ENCODE measurements at regions not wholly inside any gene's neighbourhood (a gene's known extent, or its start where the extent isn't known, plus 50 kb on each side); places are given as distances from the start of the nearest gene placed in this dataset.
"Not testable (repeated sequence)": the region's sequence is repeated elsewhere in the genome, so short reads cannot be mapped to it uniquely, and the experiment has no call there.

DNA sequence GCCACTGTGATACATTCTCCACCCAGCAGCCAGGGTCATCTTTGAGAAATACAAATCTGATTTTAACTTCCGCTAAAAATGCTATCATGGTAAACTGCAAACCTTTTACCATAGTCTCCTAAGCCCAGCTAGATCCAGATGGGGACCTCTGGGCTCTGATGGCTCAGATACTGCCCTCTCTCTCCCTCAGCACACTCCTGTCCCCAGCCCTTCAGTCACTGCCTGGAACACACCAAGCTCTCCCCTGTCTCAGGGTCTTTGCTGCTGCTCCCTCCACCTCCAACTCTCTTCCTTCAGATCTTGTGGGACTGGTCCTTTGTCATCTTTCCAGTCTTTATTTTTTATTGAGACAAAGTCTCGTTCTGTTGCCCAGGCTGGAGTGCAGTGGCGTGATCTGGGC, 65.1 kb downstream of the SPRY4 start:
- no peak for DNase-seq

DNA sequence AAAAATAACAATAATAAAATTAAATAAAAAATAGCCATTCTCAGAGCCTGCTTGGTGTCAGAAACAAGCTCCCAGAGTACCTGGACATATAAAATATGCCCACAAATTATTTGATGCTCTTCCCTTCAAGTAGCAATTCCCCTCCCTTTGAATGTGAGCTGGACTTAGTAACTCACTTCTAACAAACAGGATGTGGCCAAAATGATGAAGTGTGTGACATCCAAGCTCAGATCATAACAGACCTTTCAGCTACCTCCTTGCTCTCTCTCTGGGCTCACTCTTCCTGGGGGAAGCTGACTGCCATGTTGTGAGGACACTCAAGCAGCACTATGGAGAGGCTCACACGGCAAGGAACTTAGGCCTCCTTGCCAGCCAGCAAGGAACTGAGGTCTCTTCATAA, 69.0 kb downstream of the SPRY4 start:
- DNase-seq = no peak

DNA sequence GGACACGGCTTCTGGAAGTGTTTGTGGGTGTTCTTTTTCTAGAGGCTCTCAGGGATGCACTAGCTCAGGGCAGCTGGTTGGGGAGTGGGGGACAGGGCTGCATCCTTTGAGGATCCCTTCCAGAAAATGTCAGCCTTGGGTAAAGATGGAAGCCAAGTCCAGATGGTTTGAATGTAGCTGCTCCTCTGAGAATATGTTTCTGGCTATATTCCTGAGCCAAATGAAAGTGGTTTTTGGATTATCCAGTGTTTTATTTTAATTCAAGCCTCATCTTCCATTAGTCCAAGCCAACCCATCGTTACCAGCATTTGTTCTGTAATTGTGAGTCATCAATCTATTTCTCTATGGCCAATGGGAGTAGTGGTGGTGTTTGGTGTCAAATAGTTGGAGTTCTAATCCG, 70.4 kb downstream of the SPRY4 start:
- DNase-seq = no peak

DNA sequence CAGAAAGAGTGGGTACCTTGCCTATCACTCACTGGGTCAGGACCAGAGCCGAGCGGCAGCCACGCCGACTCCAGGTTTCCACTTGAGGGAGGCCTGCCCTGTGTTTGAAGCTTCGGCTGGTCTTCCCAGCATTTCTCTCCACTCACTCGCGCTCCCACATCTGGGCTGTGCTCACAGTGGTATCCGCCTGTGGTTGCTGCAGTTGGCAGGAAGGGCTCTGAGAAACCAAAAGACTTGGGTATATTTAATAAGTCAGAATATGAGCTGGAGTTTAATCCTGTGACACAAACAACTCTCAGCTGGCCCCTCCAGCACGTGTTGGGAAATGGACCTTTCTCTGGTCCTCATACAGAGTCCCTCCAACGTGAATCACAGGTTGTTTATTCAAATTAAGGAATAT, 70.9 kb downstream of the SPRY4 start:
- no peak for DNase-seq

DNA sequence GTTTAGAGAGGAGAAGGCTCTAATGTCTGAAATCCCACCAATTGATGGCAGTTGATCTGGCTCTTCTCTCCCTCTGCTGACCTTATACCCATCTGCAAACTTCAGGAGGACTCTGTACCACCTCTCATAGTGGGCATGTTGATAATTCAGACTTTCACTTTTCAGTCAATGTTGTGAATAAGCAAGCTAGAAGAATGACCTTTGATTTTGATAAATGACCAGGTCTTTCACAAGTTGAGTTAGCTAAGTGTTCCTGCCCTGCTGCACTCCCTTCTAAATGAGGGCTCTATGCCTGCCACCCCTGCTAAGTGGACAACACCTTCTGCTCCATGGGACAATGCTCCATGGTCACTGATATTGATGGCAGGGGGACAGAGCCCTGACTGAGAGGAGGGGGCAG, 74.7 kb downstream of the SPRY4 start:
- no peak for DNase-seq

DNA sequence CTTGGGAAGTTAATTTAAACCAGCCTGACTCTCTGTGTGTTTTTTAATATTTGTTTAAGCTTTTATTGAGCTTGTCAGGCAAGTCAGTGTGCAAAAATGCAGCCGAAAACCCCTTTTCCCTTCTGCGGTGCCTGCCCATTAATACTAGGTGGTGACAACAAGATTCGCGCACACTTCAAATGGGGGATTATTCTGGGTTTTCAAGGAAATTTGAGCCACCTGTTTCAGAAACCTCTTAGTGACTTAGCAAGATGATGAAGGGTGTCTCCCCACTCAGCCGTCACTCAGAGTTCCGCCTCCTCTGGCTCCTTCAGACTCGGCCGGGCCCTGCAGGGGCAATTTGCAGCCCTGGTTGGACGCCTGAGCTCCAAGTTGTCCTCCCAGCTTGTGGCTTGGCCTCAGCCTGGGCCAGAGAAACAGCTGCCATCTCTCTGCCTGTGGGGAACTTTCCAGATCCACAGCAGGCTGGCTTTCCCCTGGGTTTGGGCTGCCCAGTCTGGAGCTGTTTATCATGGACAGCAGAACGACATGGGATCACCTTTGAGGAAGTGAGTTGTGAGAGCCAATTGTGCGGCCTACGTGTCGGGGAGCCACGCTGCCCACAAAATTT, 75.9 kb downstream of the SPRY4 start:
- no peak for DNase-seq

DNA sequence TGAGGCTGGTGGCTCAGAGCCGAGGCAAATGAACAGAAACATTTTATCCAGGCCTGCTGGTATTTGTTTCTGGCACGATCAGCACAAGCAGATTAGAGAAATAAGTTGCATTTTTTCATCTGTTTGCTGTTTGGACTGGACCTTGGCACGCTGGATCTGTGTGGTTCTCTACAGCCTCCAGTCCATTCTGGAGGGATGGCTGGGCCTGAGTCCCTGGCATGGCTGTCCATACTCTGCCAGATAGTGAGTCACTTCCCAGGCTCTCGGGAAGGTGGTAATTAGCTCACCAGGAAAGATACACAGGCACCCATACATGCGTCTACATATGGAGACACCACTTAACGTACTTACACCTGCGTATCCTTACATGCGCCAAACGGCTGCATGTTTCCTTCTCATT, 78.6 kb downstream of the SPRY4 start:
- DNase-seq = no peak

DNA sequence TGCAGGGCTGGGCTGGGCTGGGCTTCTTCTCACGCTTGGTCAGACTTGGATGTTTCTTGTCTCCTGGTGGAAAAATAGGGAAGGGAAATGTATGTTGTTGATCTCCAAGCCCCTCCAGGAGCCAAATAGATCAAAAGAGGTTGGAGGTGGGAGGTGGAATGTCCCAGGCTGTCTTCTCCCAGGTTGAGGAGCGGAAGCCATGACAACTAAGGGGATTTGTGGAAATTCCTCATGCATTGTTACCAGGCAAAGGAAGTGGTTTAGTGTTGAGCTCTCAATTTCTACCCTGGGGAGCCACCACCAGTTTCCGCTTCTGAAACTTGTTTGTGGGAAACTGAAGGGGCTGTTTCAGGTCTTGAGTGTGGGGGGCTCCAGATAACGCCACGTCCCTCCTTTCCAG, 79.0 kb downstream of the SPRY4 start:
- DNase-seq = no peak

DNA sequence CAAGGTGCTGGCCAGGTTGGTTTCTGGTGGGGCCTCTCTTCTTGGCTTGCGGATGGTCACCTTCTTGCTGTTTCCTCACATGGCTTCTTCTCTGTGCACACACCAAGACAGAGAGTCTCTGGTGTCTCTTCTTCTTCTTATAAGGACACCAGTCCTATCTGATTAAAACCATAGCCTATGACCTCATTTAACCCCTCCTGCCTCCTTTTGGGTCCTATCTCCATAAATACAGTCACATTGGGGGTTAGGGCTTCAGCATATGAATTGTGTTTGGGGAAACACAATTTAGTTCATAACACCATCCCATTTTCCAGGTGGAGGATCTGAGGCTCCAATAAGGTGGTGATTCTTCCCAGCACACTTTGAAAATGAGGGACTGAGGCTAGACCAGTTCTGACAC, 80.4 kb downstream of the SPRY4 start:
- no peak for DNase-seq

DNA sequence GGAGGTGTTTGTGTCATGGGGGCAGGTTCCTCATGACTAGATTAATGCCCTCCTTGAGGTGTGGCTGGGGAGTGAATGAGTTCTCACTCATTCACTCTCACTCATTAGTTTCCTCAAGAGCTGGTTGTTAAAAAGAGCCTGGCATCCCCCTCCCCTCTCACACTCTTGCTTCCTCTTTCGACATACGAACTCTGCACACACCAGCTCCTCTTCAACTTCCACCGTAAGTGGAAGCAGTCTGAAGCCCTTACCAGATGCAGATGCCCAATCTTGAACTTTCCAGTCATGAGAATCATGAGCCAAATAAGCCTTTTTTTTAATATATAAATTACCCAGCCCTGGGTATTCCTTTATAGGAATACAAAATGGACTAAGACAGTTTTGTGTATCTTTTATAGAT, 82.5 kb downstream of the SPRY4 start:
- no peak for DNase-seq

DNA sequence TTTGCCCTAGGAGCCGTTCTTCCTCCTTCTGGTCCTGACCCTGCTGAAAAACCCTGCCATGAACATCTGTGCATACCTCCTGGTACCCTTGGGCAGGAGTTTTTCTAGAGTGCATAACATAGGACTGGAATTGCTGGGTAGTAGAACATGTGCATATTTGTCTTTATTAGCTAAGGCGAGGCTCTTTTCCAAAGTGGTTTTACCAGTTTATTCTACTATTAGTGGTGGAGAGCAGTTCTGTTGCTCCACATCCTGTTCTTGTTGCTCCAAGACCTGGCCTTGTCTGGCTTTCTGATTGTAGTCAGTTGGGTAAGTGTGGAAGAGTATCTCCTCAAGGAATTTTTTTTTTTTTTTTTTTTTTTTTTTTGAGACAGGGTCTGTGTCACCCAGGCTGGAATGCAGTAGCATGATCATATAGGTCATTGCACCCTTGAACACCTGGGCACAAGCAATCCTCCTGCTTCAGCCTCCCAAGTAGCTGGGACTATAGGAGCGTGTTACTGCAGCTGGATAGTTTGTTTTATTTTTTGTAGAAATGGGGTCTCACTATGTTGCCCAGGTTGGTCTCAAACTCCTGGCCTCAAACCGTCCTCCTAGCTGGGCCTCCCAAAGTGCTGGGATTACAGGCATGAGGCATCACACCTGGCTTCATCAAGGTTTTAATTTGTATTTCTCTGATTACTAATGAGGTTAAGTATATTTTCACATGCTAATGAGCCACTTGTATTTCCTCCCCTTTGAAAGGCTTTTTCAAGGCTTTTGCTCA, 85.2 kb downstream of the SPRY4 start:
- DNase-seq = peak; percentile 23

DNA sequence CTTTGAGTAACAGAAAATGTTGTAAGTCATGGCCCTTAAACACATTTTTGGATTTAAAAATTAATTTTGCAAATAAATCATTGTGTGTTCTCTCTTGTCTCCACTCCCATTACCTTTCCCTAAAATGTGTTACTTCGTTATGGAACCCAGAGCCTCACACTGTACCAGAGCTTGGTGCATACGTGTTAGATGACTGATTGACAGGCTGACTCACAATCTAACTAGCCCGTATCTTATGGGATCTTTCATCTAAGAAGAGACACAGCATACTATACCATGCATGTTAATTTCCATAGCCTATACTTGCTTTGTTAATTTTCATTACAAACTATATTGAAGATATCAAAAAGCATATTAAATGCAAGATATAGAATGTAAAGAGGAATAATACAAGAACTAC, 87.1 kb downstream of the SPRY4 start:
- DNase-seq = no peak

DNA sequence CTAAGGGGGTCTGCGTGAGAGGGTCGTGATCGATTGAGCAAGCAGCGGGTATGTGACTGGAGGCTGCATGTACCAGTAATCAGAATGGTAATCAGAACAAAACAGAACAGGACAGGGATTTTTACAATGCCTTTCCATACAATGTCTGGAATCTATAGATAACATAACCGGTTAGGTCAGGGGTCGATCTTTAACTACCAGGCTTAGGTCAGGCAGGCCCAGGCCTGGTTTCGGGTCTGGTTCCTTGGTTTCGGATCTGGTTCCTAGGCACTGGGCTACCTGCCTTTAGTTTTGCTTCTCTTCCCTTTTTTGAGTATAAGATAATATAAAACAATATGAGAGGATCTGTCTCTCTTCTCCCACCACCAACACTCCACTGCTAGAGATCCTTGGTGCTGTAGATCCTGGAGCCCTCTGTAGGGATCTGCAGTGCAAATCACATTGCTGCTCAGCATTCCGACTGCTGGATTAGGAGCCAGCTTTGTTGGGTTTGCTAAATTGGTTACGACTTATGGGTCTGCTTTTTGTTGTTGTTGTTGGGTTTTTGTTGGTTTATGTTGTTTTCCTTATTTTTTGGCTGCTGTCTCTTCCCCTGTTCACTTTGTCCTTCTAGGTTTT, 88.0 kb downstream of the SPRY4 start:
- not testable (repeated sequence) for DNase-seq

DNA sequence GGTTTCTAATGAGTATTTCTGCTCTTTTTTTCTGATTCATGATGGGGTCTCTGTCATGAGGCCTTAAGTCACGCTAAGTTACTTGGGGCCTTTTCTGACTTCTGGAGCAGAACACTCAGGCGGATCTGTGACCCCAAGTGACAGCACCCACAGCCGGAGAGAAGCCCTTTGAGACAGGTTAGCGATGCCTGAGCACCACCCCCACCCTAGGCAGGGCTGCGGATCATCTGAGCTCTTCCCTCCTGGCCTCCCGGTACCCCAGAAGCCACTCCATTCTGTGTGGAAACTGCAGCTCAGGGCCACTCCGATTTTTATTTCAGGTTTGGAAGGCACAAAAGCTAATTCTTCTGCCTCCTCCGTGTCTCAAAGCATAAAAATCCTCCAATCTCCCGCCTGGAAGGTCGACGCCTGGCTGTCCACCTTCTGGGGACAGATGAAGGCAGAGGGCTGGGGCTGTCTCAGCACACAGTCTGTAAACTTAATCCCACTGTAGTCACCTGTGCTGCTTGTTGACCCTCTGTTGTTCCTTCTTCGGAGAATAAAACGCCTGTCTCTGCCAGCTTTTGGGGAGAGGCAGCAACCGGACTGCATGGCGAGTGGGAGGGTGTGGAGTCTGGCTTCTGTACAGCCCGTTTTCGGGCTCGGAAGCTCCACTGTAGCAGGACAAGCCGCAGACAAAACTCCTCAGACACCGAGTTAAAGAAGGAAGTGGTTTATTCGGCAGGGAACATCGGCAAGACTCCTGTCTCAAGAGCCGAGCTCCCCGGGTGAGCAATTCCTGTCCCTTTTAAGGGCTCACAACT, 88.8 kb downstream of the SPRY4 start:
- DNase-seq = no peak

DNA sequence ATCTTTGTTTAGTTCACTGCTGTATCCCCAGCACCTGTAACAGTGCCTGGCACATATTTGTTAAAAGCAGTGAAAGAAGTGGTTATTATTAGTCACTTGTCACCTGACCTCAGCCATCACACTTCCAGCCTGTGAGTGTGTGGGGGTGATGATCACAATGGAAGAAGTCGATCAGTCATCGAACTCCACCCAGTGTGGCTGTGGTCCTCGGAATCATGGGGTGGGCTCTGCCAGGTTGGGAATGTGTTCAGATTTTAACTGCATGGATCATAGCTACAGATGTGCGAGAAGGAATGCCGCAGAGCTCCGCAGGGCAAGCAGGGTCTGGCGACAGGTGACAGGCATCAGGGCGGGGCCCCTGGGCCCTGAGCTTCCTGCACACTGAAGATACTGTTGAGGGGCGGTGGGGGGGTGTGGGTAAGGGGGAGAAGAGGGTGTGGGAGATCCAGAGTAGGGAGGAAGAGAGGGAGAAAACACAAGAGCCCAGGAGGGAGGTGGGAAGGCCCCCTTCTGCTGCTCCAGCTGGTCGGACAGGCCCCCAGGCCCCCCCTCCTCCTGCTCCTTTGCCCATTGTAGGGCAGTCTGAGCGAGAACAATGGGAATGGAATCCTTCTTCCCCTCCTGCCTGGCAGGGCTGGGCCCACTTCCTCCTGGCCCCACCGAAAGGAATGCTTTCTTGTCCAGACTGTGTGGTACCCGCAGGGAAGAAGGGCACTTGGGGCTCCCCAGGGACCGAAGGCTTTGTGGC, 89.6 kb downstream of the SPRY4 start:
- DNase-seq = no peak

DNA sequence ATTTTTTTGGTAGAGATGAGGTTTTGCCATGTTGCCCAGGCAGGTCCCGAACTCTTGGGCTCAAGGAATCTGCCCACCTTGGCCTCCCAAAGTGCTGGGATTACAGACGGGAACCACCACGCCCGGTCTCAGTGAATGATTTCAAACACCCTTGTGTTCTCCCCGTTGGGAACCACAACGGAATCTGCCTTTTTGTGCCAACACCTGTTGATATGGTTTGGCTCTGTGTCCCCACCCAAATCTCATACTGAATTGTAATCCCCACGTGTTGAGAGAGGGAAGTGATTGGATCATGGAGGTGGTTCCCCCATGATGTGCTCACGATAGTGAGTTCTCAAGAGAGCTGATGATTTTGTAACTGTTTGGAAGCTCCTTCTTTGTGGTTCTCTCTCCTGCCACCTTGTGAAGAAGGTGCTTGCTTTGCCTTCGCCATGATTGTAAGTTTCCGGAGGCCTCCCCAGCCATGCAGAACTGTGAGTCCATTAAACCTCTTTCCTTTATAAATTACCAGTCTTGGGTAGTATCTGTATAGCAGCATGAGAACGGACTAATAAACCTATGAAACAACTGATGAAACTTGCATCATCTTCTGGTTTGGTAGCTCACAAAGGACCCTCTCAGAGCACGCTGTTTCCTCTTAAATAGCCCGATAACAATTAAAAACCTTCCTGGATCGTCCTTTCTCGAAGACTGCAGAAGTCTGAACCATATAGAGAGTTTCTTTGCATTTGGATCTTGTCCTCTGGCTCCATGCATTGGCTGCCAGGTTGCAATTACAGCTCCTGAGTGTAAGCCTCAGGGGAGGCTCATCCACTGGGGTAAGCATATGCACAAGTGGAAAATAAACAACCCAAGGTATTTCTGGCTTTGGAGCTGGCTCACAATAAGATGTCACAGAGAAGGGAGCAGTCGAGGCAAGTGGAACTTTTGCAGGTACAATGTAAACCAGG, 91.5 kb downstream of the SPRY4 start:
- no peak for DNase-seq

DNA sequence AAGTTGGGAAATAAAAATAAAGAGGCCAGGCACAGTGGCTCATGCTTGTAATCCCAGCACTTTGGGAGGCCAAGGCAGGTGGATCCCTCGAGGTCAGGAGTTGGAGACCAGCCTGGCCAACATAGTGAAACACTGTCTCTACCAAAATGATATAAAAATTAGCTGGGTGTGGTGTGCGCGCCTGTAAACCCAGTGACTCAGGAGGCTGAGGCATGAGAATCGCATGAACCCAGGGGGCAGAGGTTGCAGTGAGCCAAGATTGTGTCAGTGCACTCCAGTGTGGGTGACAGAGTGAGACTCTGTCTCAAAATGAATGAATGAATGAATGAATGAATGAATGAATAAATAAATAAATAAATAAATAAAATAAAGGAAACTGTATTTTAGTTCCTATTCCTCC, 93.9 kb downstream of the SPRY4 start:
- not testable (repeated sequence) for DNase-seq

DNA sequence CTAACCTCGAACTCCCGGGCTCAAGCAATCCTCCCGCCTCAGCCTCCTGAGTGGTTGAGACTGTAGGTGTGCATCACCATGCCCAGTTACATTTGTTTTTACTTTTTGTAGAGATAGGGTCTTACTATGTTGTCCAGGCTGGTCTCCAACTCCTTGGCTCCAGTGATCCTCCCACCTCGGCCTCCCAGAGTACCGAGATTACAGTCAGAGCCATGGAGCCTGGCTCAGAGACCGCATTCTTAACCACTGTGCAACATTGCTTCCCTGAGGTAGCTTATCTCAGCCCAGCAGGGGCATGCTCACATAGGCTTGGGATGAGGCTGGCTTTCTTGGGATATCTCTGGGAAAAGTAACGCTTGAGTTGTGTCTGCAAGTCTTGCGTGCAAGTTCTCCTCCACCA, 99.7 kb downstream of the SPRY4 start:
- no peak for DNase-seq

DNA sequence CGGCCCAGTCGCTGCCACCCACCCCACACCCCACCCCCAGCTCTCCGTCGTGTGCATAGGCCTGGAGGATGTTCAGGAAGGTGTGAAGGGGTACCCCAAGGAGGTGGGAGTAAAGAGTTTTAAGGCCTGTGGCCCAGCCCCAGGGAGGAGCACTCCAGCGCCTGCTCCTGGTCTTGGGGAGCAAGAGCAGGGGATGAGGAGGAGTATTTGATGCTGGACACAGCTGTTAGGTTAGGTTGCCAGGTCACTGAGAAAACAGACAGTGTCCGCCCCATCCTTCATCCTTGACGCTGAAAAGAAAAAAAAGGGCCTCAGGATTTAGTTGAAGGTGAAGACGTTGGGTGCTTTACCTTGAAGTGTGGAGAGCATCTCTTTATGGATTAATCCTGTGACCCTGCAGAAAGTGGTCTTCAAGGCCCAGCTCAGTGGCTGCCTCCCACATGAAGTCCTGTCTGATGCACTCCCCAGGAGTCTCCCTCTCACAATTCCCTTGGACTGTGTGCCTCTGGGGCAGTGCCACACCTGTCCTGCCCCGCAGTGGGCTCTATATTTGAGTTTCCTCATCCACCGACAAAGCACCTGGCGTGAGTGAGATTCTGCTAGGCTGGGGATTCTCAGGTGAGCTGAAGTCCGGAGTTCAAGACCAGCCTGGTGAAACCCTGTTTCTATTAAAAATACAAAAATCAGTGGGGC, 101.8 kb downstream of the SPRY4 start:
- DNase-seq = no peak

DNA sequence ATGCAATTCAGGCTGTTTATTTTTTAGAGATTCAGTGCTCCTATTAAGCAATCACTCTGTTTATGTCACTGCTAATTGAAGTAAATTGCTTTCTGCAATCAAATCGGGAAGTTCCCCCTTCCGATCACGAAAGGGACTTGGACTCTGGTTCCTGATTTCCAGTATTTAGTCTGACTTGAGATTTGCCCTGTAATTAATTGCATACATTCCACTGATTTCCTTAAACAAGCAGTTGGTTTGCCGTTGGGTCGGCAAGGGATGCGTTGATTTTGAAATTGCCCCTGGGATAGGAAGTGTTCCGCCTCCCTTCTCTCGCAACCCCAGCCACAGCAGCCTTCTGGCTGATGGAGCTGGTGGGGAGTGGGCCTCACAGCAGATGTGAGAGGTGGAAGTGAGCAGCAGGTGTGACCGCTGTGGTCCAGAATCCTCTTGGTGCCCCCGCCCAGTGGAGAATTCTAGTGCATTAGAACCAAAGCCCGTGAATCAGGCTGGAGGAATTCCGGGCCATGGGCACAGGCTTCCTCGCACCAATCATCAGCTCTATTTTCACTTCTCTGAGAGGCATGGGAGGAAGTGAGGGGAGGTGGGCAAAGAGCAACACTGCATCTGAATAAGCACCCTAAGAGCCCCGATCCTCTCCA, 102.5 kb downstream of the SPRY4 start:
- no peak for DNase-seq
